Esophagus muscularis mucosa (tissue), 4 donors: ENCODE measurements at regions not wholly inside any gene's neighbourhood (a gene's known extent, or its start where the extent isn't known, plus 50 kb on each side); places are given as distances from the start of the nearest gene placed in this dataset.
"Not testable (repeated sequence)": the region's sequence is repeated elsewhere in the genome, so short reads cannot be mapped to it uniquely, and the experiment has no call there.

Experiments used
- DNase-seq: peaks from one replicate; pipeline ENCODE4 v3.0.0-alpha.2; 2017; ENCODE audit errors: extremely low spot score
- H3K27ac ChIP-seq, 4 donors: fragments of 200-600 bp; sonication (generic); replicated peaks in 1 of 4; 1 replicate in 3 of 4; 2 replicates in 1 of 4; pipeline ENCODE4 v1.5.1; 2016 to 2019; ENCODE audit warnings: mild to moderate bottlenecking in 1 of 4
- H3K27me3 ChIP-seq, 4 donors: fragments of 200-600 bp; sonication (generic); one replicate each; pipeline versions ENCODE4 v1.5.1 to v1.6.0; 2016 to 2019
- H3K36me3 ChIP-seq, 4 donors: fragments of 200-600 bp; sonication (generic); one replicate each; pipeline ENCODE4 v1.5.1; 2016 to 2019
- H3K4me1 ChIP-seq, 4 donors: fragments of 200-600 bp; sonication (generic); one replicate each; pipeline ENCODE4 v1.5.1; 2016 to 2019
- H3K4me3 ChIP-seq, 4 donors: fragments of 200-600 bp; sonication (generic); 1 replicate in 2 of 4; 2 replicates in 2 of 4; pipeline ENCODE4 v1.5.1; 2016 to 2019; ENCODE audit warnings: mild to moderate bottlenecking in 4 of 4, moderate library complexity in 1 of 4
- H3K9me3 ChIP-seq, 4 donors: fragments of 200-600 bp; sonication (generic); 1 replicate in 3 of 4; 2 replicates in 1 of 4; pipeline ENCODE4 v1.5.1; 2016 to 2019
- EP300 ChIP-seq: sonication (generic); formaldehyde crosslinking; IDR thresholded peaks from one replicate; pipeline ENCODE4 v1.6.1; 2017; ENCODE audit warnings: antibody characterized with exemption
- POLR2A ChIP-seq: fragments of 450-650 bp; IDR thresholded peaks from one replicate; pipeline ENCODE4 v1.6.1; 2017; ENCODE audit warnings: antibody characterized with exemption, moderate library complexity, mild to moderate bottlenecking, low read depth
- POLR2AphosphoS5 ChIP-seq, 2 donors: sonication (generic); formaldehyde crosslinking; IDR thresholded peaks; one replicate each; pipeline ENCODE4 v1.6.1; 2017; ENCODE audit warnings: antibody characterized with exemption in 2 of 2
- WGBS: methylation state at CpG from one replicate; pipeline ENCODE4 v1.1.5; 2018; 5-methylcytosine and 5-hydroxymethylcytosine counted together
- intact Hi-C: fragments of 100-400 bp; cut with DNase I; formaldehyde crosslinking; loops from one replicate; pipeline ENCODE4 v1.15.1; 2023
- TF ChIP-seq, protein P1 (sequence below), 3 experiments: fragments of 200-600 bp in 2 of 3; fragments of 450-650 bp in 1 of 3; sonication (generic) in 2 of 3; IDR thresholded peaks; one replicate each; pipeline ENCODE4 v1.5.1; 2017 to 2019; ENCODE audit warnings: antibody characterized with exemption in 3 of 3, mild to moderate bottlenecking in 2 of 3, moderate library complexity in 1 of 3

DNA sequence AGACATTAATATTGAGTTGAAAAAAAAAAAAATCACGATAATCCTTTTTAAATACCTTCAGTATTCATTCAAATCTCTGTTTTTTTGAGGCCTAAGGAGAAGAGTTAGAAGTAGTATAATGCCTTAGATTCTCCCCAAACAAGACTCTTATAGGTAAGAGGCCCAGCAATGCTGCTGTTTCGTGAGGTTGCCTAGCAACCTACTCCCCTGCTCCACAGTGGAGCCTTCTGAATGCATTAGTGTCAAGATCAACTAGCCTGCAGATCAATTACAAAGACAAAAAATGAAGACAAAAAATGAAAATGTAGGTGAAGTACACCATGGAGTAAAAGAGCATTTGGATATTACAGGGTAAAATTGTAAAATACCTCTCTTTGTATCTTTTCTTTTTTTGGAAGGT is 229.8 kb upstream of the LUZP2 start:
- no peak overlapping the region for H3K27ac ChIP-seq
- no peaks in the 10 kb centered on the region for H3K27me3 ChIP-seq
- H3K36me3 ChIP-seq, result no peaks in the 10 kb centered on the region
- no peak for TF ChIP-seq POLR2A
- TF ChIP-seq, protein P1, sequence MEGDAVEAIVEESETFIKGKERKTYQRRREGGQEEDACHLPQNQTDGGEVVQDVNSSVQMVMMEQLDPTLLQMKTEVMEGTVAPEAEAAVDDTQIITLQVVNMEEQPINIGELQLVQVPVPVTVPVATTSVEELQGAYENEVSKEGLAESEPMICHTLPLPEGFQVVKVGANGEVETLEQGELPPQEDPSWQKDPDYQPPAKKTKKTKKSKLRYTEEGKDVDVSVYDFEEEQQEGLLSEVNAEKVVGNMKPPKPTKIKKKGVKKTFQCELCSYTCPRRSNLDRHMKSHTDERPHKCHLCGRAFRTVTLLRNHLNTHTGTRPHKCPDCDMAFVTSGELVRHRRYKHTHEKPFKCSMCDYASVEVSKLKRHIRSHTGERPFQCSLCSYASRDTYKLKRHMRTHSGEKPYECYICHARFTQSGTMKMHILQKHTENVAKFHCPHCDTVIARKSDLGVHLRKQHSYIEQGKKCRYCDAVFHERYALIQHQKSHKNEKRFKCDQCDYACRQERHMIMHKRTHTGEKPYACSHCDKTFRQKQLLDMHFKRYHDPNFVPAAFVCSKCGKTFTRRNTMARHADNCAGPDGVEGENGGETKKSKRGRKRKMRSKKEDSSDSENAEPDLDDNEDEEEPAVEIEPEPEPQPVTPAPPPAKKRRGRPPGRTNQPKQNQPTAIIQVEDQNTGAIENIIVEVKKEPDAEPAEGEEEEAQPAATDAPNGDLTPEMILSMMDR (IDR thresholded peaks at IDR 0.05), result no peak
- no peak for TF ChIP-seq EP300
- DNase-seq, result no peak
- 88% methylated on average over 2 of the region's 2 CpGs for whole genome bisulfite sequencing
- intact Hi-C loops, result no loop called here
- no peaks in the 10 kb centered on the region for H3K9me3 ChIP-seq
- H3K4me1 ChIP-seq, result no peaks in the 10 kb centered on the region
- H3K4me3 ChIP-seq, result no peak overlapping the region

DNA sequence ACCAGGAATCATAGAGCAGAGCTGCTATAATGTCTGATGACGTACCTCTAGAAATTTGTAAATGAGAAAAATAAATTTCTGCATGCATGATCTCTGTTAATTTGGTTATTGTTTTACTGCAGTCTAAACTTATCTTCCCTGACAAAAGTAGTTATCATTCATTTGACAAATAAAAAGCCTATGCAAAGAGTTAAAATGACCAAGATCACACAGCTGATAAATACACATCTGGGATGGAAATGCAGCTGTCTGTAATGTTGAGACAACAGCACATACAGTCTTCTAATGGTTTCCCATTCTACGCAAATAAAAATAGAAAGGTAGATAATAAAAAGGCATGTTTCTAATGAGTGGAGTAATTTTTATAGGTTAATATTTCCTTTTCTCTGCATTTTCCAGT is 225.1 kb upstream of the LUZP2 start:
- no peak overlapping the region for H3K27ac ChIP-seq
- no peaks in the 10 kb centered on the region for H3K27me3 ChIP-seq
- DNase-seq, result no peak
- no peaks in the 10 kb centered on the region for H3K4me1 ChIP-seq
- H3K36me3 ChIP-seq, result no peaks in the 10 kb centered on the region
- H3K9me3 ChIP-seq, result no peaks in the 10 kb centered on the region
- H3K4me3 ChIP-seq, result no peak overlapping the region
- intact Hi-C loops, result no loop called here
- WGBS, result 90% methylated on average over 2 of the region's 2 CpGs
- TF ChIP-seq, protein P1 (IDR thresholded peaks at IDR 0.05), result no peak
- TF ChIP-seq POLR2A (no peak), POLR2AphosphoS5 (IDR thresholded peaks at IDR 0.05) (no peak), EP300 (no peak)

DNA sequence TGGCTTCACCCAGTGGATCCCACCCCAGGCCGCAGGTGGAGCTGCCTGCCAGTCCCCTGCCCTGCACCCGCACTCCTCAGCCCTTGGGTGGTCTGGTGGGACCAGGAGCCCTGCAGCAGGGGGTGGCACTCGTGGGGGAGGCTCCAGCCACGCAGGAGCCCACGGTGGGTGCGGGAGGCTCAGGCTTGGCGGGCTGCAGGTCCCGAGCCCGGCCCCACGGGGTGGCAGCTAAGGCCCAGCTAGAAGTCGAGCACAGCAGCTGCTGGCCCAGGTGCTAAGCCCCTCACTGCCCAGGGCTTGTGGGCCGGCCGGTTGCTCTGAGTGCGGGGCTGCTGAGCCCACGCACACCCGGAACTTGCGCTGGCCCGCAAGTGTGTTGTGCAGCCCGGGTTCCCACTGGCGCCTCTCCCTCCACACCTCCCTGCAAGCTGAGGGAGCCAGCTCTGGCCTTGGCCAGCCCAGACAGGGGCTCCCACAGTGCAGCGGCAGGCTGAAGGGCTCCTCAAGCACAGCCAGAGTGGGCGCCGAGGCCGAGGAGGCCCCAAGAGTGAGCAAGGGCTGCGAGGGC is 222.6 kb upstream of the LUZP2 start:
- whole genome bisulfite sequencing, result 93% methylated on average over 7 of the region's 25 CpGs
- intact Hi-C loops, DNase-seq, H3K4me1 ChIP-seq, H3K9me3 ChIP-seq, H3K27ac ChIP-seq, H3K36me3 ChIP-seq, H3K27me3 ChIP-seq, H3K4me3 ChIP-seq: not testable (repeated sequence)

DNA sequence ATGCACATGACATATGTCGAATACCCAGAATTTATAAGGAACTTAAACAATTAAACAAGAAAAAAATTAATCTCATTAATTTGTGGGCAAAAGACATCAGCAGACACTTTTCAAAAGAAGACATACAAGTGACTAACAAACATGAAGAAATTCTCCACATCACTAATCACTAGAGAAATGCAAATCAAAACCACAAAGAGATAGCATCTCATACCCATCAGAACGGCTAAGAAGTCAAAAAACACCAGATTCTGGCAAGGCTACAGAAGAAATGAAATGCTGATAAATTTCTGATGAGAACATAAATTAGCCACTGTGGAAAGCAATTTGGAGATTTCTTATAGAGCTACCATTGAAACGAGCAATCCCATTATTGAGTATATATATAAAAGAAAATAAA is 210.6 kb upstream of the LUZP2 start:
- 85% methylated on average over 3 of the region's 3 CpGs for WGBS

DNA sequence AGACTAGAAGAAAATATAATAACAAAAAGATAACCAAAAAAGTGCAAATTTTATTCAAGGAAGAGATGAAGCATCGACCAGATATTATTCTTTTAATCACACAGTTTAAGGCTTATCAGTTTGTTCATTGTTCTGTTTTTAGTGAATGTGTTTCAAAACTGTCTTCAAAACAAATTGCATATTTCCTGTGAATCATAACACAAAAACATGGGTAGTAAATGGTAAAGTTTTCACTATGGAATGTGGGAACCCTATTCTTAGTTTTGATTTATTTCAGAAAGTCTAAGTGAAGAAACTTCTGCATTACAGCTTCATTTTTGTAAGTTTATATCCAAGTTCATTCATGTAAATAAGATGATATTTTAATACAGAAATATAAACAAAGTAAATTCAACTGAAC is 207.6 kb upstream of the LUZP2 start:
- H3K4me3 ChIP-seq, result no peak overlapping the region
- TF ChIP-seq, protein P1 (IDR thresholded peaks at IDR 0.05), result no peak
- TF ChIP-seq POLR2A (no peak), POLR2AphosphoS5 (IDR thresholded peaks at IDR 0.05) (no peak), EP300 (no peak)
- H3K4me1 ChIP-seq, result no peaks in the 10 kb centered on the region
- H3K9me3 ChIP-seq, result peaks cover 0 to 3% (median 0%) of the 10 kb centered on the region in 4 donors
- no peaks in the 10 kb centered on the region for H3K36me3 ChIP-seq
- no peak for DNase-seq
- intact Hi-C loops, result no loop called here
- H3K27me3 ChIP-seq, result no peaks in the 10 kb centered on the region
- H3K27ac ChIP-seq, result no peak overlapping the region
- WGBS, result 74% methylated on average over 1 of the region's 1 CpG

More for the DNA sequence above, 210.6 kb upstream of the LUZP2 start:
- no peak overlapping the region for H3K27ac ChIP-seq
- no peak for TF ChIP-seq EP300
- TF ChIP-seq POLR2AphosphoS5 (IDR thresholded peaks at IDR 0.05), result no peak
- no peak overlapping the region for H3K4me3 ChIP-seq
- H3K9me3 ChIP-seq, result peaks cover 0 to 3% (median 0%) of the 10 kb centered on the region in 4 donors
- H3K4me1 ChIP-seq, result no peaks in the 10 kb centered on the region
- intact Hi-C loops, result no loop called here
- H3K27me3 ChIP-seq, result no peaks in the 10 kb centered on the region
- no peaks in the 10 kb centered on the region for H3K36me3 ChIP-seq
- DNase-seq, result no peak

DNA sequence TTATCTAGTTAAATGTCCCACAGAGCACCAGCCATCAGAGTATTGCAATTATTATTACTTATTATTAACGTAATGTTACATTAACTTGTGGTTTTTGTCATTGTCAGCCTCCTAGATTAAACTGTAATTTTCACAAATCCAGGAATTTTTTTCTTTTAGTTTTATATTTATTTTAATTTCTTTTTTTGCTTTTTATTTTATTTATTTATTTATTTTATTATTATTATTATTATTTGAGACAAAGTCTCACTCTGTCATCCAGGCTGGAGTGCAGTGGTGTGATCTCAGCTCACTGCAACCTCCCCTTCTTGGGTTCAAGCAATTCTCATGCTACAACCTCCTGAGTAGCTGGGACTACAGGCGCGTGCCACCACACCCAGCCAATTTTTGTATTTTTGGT is 202.9 kb upstream of the LUZP2 start:
- Histone ChIP-seq H3K36me3 (no peaks in the 10 kb centered on the region), H3K27me3 (no peaks in the 10 kb centered on the region), H3K4me3 (no peak overlapping the region), H3K4me1 (no peaks in the 10 kb centered on the region), H3K27ac (no peak overlapping the region), H3K9me3 (peaks cover 0 to 3% (median 0%) of the 10 kb centered on the region in 4 donors)
- intact Hi-C loops, result no loop called here
- no peak for DNase-seq
- TF ChIP-seq, protein P1 (IDR thresholded peaks at IDR 0.05), result no peak
- no peak for TF ChIP-seq POLR2A
- TF ChIP-seq POLR2AphosphoS5 (IDR thresholded peaks at IDR 0.05), result no peak
- no peak for TF ChIP-seq EP300
- 98% methylated on average over 3 of the region's 3 CpGs for WGBS
